ENCODE measurements at regions not wholly inside any gene's neighbourhood (a gene's known extent, or its start where the extent isn't known, plus 50 kb on each side); places are given as distances from the start of the nearest gene placed in this dataset.

- DNase-seq, result peak; percentile 49
Measured at GRCh38 chr3:70550723-70551319, 238.4 kb upstream of the MDFIC2 start.

- DNase-seq, result no peak
Measured at GRCh38 chr3:70546679-70547078, 234.2 kb upstream of the MDFIC2 start.

GRCh38 chr3:70543493-70543892 lies 231.1 kb upstream of the MDFIC2 start:
- no peak for DNase-seq

GRCh38 chr3:70539908-70540307 lies 227.5 kb upstream of the MDFIC2 start:
- no peak for DNase-seq

GRCh38 chr3:70532806-70533205 lies 220.4 kb upstream of the MDFIC2 start:
- no peak for DNase-seq

GRCh38 chr3:70531838-70532489 lies 219.5 kb upstream of the MDFIC2 start:
- no peak for DNase-seq

- peak; percentile 40 for DNase-seq
Measured at GRCh38 chr3:70531063-70531657, 218.7 kb upstream of the MDFIC2 start.

- DNase-seq, result no peak
Measured at GRCh38 chr3:70530626-70531025, 218.2 kb upstream of the MDFIC2 start.

- DNase-seq, result peak; percentile 93
Measured at GRCh38 chr3:70527026-70527425, 214.6 kb upstream of the MDFIC2 start.

GRCh38 chr3:70519913-70520659 lies 207.6 kb upstream of the MDFIC2 start:
- DNase-seq, result peak; percentile 50

GRCh38 chr3:70519026-70519425 lies 206.6 kb upstream of the MDFIC2 start:
- no peak for DNase-seq

- peak; percentile 3 for DNase-seq
Measured at GRCh38 chr3:70518356-70518755, 205.9 kb upstream of the MDFIC2 start.

- no peak for DNase-seq
Measured at GRCh38 chr3:70517124-70517890, 204.9 kb upstream of the MDFIC2 start.

GRCh38 chr3:70516076-70516475 lies 203.6 kb upstream of the MDFIC2 start:
- DNase-seq, result no peak

- DNase-seq, result no peak
Measured at GRCh38 chr3:70507486-70507885, 195.0 kb upstream of the MDFIC2 start.

- no peak for DNase-seq
Measured at GRCh38 chr3:70506775-70507174, 194.3 kb upstream of the MDFIC2 start.

GRCh38 chr3:70501561-70501960 lies 189.1 kb upstream of the MDFIC2 start:
- DNase-seq, result no peak

- DNase-seq, result no peak
Measured at GRCh38 chr3:70488816-70489215, 176.4 kb upstream of the MDFIC2 start.

GRCh38 chr3:70488131-70488530 lies 175.7 kb upstream of the MDFIC2 start:
- peak; percentile 38 for DNase-seq

GRCh38 chr3:70486414-70487017 lies 174.1 kb upstream of the MDFIC2 start:
- no peak for DNase-seq

GRCh38 chr3:70476174-70476573 lies 163.7 kb upstream of the MDFIC2 start:
- no peak for DNase-seq
